Common myeloid progenitor, CD34-positive (primary cell): ENCODE measurements at regions not wholly inside any gene's neighbourhood (a gene's known extent, or its start where the extent isn't known, plus 50 kb on each side); places are given as distances from the start of the nearest gene placed in this dataset.

Experiments
- CTCF ChIA-PET: fragments of 350-600 bp; sonication (Branson Sonifier 250); formaldehyde crosslinking; loops from one replicate; lab custom pipeline; 2021; ENCODE audit warnings: antibody characterized with exemption; lab: Charles Lee
- POLR2A ChIA-PET: fragments of 350-600 bp; sonication (Branson Sonifier 250); formaldehyde crosslinking; loops from one replicate; lab custom pipeline; 2021; ENCODE audit warnings: antibody characterized with exemption; lab: Charles Lee
- DNase-seq, 3 donors: peaks; one replicate each; pipeline versions ENCODE4 v3.0.0 to v3.0.0-alpha.2; 2013
- H3K27ac ChIP-seq, 2 experiments: 1 replicate in 1 of 2; 2 replicates in 1 of 2; pipeline ENCODE4 v1.7.0; 2013; ENCODE audit warnings: inconsistent platforms in 2 of 2, low read length in 2 of 2, mild to moderate bottlenecking in 2 of 2, low read depth in 1 of 2, moderate library complexity in 1 of 2; ENCODE audit not compliant: severe bottlenecking in 2 of 2, insufficient read depth in 1 of 2, poor library complexity in 1 of 2
- H3K27me3 ChIP-seq, 5 experiments: replicated peaks in 2 of 5; 1 replicate in 3 of 5; 2 replicates in 2 of 5; pipeline versions ENCODE4 v1.6.1 to v1.7.0; 2013; ENCODE audit warnings: low read length in 4 of 5, mild to moderate bottlenecking in 2 of 5, moderate library complexity in 2 of 5, inconsistent platforms in 1 of 5; ENCODE audit not compliant: insufficient read depth in 5 of 5, control insufficient read depth in 4 of 5
- H3K36me3 ChIP-seq, 4 experiments: 1 replicate in 2 of 4; 2 replicates in 2 of 4; pipeline versions ENCODE4 v1.6.1 to v1.7.0; 2013; ENCODE audit warnings: low read length in 3 of 4, control low read depth in 1 of 4, mild to moderate bottlenecking in 1 of 4; ENCODE audit not compliant: control insufficient read depth in 4 of 4, insufficient read depth in 4 of 4
- H3K4me1 ChIP-seq, 4 experiments: 1 replicate in 3 of 4; 2 replicates in 1 of 4; pipeline versions ENCODE4 v1.6.1 to v1.7.1; 2013; ENCODE audit warnings: low read length in 3 of 4, mild to moderate bottlenecking in 3 of 4, control low read depth in 1 of 4, inconsistent platforms in 1 of 4, moderate library complexity in 1 of 4; ENCODE audit not compliant: control insufficient read depth in 4 of 4, insufficient read depth in 4 of 4; ENCODE audit errors: control extremely low read depth in 1 of 4
- H3K4me3 ChIP-seq, 7 experiments: 1 replicate in 4 of 7; 2 replicates in 3 of 7; pipeline versions ENCODE4 v1.5.1 to v1.7.0; 2013; ENCODE audit warnings: mild to moderate bottlenecking in 7 of 7, low read length in 6 of 7, moderate library complexity in 6 of 7, inconsistent platforms in 2 of 7, low read depth in 2 of 7, control low read depth in 1 of 7; ENCODE audit not compliant: insufficient read depth in 4 of 7, control insufficient read depth in 1 of 7; ENCODE audit errors: extremely low read depth in 1 of 7
- H3K9me3 ChIP-seq, 5 experiments: 1 replicate in 4 of 5; 2 replicates in 1 of 5; pipeline versions ENCODE4 v1.6.1 to v1.7.1; 2013; ENCODE audit warnings: low read length in 4 of 5, mild to moderate bottlenecking in 2 of 5, inconsistent platforms in 1 of 5, low read depth in 1 of 5, moderate library complexity in 1 of 5; ENCODE audit not compliant: control insufficient read depth in 4 of 5, insufficient read depth in 2 of 5; ENCODE audit errors: control extremely low read depth in 1 of 5
- WGBS: methylation state at CpG from one replicate; pipeline ENCODE4 v1.1.5; 2013; ENCODE audit not compliant: insufficient coverage; 5-methylcytosine and 5-hydroxymethylcytosine counted together

DNA sequence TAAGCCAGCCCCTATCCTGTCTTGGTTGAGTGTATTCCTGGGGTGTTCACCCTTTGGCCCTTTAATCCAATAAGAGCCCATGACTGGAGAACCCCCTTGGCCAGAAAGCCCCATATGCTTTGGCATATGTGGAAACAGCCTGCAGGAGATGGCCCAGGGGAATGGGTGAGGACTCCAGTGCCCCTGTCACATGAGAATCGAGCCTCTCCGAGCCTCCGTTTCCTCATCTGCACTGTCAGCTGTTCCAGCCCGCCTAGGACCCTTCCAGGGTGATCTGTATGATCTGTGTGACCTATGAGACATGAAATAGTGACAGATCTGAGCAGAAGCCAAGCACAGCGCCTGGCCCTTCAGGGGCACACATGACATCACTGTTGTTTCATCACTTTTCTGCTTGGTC, 300.7 kb downstream of the ZNF536 start:
- H3K36me3 ChIP-seq, result no peaks in the 10 kb centered on the region
- ChIA-PET POLR2A (no interaction called here), CTCF (no interaction called here)
- no peak for DNase-seq
- H3K4me3 ChIP-seq, result no peak overlapping the region
- H3K27me3 ChIP-seq, result peaks cover 0 to 42% (median 7%) of the 10 kb centered on the region in 5 experiments
- 88% methylated on average over 5 of the region's 5 CpGs for WGBS
- no peaks in the 10 kb centered on the region for H3K9me3 ChIP-seq
- H3K27ac ChIP-seq, result no peak overlapping the region
- H3K4me1 ChIP-seq, result peaks cover 0 to 3% (median 1%) of the 10 kb centered on the region in 4 experiments

DNA sequence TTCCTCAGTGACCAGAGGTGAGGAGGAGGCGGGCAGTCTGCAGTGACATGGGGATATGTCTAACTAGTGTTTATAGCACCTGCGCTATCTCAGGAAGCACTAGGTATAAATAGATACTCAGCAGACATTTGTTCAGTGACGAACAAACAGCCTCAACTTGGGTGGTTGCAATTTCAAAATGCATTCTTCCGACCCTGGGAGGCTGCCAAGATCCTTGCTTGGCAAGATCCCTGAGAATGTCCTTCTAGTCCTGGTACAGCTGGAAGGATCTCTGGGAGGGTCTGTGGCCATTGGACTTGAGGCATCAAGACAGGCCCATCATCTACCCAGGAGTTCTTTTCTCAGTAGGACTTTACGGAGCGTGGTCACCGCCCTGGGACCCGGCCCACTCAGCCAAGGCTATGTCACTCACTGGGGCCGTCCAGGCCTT, 299.5 kb downstream of the ZNF536 start:
- DNase-seq, result no peak
- ChIA-PET POLR2A (no interaction called here), CTCF (interaction anchor here (1.0 to 3.7 kb wide), 2 partner anchors 10 to 13 kb away, joined by 3 to 19 read pairs; no protein-coding TSS in a partner anchor)
- peaks cover 0 to 3% (median 1%) of the 10 kb centered on the region in 4 experiments for H3K4me1 ChIP-seq
- no peak overlapping the region for H3K4me3 ChIP-seq
- 96% methylated on average over 9 of the region's 9 CpGs for WGBS
- H3K36me3 ChIP-seq, result no peaks in the 10 kb centered on the region
- H3K9me3 ChIP-seq, result no peaks in the 10 kb centered on the region
- H3K27me3 ChIP-seq, result peaks cover 0 to 42% (median 10%) of the 10 kb centered on the region in 5 experiments
- no peak overlapping the region for H3K27ac ChIP-seq

DNA sequence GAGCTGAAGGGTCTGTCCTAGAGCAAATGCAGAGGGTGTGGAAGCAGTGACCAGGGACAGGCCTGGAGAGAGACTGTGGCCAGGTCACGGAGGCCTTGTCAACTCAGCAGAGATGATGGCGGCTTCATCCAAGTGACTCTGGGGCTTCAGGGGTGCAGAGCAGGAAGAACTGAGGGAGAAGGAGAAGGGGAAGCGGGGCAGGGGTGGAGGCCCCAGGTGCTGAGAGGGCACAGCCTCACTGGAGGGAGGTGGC, 299.1 kb downstream of the ZNF536 start:
- peaks cover 0 to 3% (median 1%) of the 10 kb centered on the region in 4 experiments for H3K4me1 ChIP-seq
- ChIA-PET CTCF (interaction anchor here (3.7 kb wide), 1 partner anchor 11 kb away, joined by 19 read pairs; no protein-coding TSS in a partner anchor), POLR2A (no interaction called here)
- WGBS, result 87% methylated on average over 3 of the region's 3 CpGs
- no peaks in the 10 kb centered on the region for H3K36me3 ChIP-seq
- no peak overlapping the region for H3K4me3 ChIP-seq
- H3K27me3 ChIP-seq, result peaks cover 0 to 42% (median 10%) of the 10 kb centered on the region in 5 experiments
- H3K9me3 ChIP-seq, result no peaks in the 10 kb centered on the region
- DNase-seq, result no peak
- H3K27ac ChIP-seq, result no peak overlapping the region

DNA sequence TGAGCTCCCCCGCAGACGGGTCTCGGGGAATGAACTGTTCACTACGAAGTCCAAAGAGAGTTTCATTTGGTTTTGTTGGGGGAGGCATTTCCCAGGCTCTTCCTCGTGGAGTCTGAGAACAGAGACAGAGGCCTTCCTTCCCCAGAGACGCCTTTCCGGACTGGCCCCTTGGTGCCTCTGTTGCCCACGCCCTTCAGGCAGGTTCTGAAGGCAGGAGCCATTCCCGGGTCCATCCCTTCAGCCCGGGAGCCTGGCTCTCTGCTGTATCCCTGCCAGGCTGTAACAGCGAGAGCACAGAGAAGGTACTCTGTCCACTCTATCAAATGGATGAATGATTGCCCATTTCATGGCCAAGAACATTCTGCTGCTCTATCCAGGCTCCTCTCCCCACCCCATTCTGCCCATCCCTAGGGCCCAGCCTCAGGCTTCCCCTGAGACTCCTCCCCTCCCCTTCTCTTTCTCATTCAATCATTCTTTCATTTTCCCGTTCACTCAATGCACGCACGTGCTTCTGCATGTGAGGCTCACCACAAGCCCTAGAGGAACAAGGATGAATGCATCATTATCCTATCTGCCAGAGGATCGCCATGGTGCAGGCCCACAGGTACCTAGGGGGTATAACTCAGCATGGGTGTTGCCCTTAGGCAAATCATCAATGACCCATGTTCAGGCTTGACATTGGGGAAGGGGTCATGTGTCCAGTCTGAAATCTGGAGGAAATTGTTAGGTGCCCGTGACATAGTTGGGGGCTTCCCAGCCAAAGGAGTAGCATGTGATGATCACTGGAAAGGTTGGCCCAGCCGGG, 298.6 kb downstream of the ZNF536 start:
- no peaks in the 10 kb centered on the region for H3K9me3 ChIP-seq
- CTCF ChIA-PET, result interaction anchor here (1.1 to 3.7 kb wide), 3 partner anchors 11 to 34 kb away, joined by 3 to 19 read pairs (median 3); no protein-coding TSS in a partner anchor
- POLR2A ChIA-PET, result no interaction called here
- H3K4me1 ChIP-seq, result peaks cover 0 to 3% (median 1%) of the 10 kb centered on the region in 4 experiments
- H3K27ac ChIP-seq, result no peak overlapping the region
- WGBS, result 98% methylated on average over 16 of the region's 17 CpGs
- no peak overlapping the region for H3K4me3 ChIP-seq
- no peak for DNase-seq
- no peaks in the 10 kb centered on the region for H3K36me3 ChIP-seq
- peaks cover 0 to 41% (median 10%) of the 10 kb centered on the region in 5 experiments for H3K27me3 ChIP-seq

DNA sequence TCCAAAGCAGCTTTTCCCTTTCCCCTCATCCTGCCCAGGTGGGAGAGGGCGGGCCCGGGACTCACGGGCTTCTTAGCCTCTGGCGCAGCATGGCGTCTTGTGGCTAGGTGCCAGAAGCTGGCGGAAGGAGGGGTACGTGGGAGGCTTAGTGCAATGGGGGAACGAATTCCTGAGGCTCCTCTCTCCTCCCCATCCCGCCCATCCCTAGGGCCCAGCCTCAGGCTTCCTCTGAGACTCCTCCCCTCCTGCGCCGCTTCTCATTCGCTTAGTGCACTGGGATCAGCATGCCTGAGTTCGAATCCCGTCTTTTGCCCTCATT, 297.8 kb downstream of the ZNF536 start:
- CTCF ChIA-PET, result interaction anchor here (0.6 to 3.7 kb wide), 7 partner anchors 8 to 1554 kb away, joined by 3 to 19 read pairs (median 3); no protein-coding TSS in a partner anchor
- Histone ChIP-seq H3K27ac (no peak overlapping the region), H3K27me3 (peaks cover 0 to 34% (median 7%) of the 10 kb centered on the region in 5 experiments), H3K4me1 (peaks cover 0 to 3% (median 1%) of the 10 kb centered on the region in 4 experiments), H3K36me3 (no peaks in the 10 kb centered on the region), H3K9me3 (no peaks in the 10 kb centered on the region), H3K4me3 (no peak overlapping the region)
- POLR2A ChIA-PET, result no interaction called here
- no peak for DNase-seq
- WGBS, result 84% methylated on average over 13 of the region's 14 CpGs

DNA sequence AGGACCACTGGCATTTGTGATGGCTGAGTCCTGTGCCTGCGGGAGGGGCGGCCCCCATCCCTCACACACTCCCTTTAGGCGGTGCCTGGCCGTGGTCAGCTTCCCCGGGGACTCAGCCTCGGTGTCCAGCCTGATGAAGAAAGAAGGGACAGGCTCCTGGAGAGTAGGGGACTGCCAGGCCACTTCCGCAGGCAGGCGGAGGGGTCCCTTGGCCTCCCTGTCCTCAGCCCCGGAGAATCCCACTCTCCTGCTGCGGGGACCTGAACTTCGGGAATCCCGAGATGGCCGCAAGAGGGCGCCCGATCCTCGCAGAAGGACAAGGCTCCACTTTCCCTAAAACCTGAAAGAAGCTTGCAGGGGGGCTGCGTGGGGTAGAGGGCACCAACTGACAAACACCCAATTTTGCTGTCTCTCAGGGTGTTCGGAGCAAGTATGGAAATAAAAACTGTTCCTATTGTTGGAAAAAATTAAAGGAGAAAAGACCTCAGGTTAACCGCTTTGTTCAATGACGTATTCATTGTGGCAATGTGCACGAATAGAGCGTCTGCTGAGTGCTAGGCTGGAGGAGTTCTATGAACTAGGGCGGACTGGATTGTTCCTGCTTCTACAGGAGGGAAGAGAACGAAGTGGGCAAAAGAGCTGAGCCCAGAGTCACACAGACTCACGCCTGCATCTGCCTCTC, 297.3 kb downstream of the ZNF536 start:
- ChIA-PET CTCF (interaction anchor here (0.6 to 3.7 kb wide), 9 partner anchors 9 to 1554 kb away, joined by 3 to 19 read pairs (median 3); no protein-coding TSS in a partner anchor), POLR2A (no interaction called here)
- peak; percentile 34 to 51 (median 42) for DNase-seq
- WGBS, result 28% methylated on average over 20 of the region's 25 CpGs
- Histone ChIP-seq H3K27ac (no peak overlapping the region), H3K4me3 (no peak overlapping the region), H3K36me3 (no peaks in the 10 kb centered on the region), H3K4me1 (peaks cover 0 to 3% (median 1%) of the 10 kb centered on the region in 4 experiments), H3K27me3 (peaks cover 0 to 29% (median 6%) of the 10 kb centered on the region in 5 experiments), H3K9me3 (no peaks in the 10 kb centered on the region)
